Stimulated activated CD4-positive, alpha-beta T cell treated with anti-CD3 and anti-CD28 coated beads, Interleukin-4, amount 100 ng/mL, for 24 hours (primary cell): ENCODE measurements at regions not wholly inside any gene's neighbourhood (a gene's known extent, or its start where the extent isn't known, plus 50 kb on each side); places are given as distances from the start of the nearest gene placed in this dataset.
"Not testable (repeated sequence)": the region's sequence is repeated elsewhere in the genome, so short reads cannot be mapped to it uniquely, and the experiment has no call there.

Source experiments
- DNase-seq: peaks from one replicate; pipeline ENCODE4 v3.0.0-alpha.2; 2020

- DNase-seq = peak; percentile 8
Measured at GRCh38 chr2:215793747-215794595, 219.4 kb downstream of the MREG start.

- DNase-seq = no peak
Measured at GRCh38 chr2:215791481-215791937, 221.8 kb downstream of the MREG start.

GRCh38 chr2:215790523-215791421 is 222.6 kb downstream of the MREG start:
- no peak for DNase-seq

- no peak for DNase-seq
Measured at GRCh38 chr2:215787565-215788178, 225.7 kb downstream of the MREG start.

- DNase-seq = no peak
Measured at GRCh38 chr2:215787025-215787424, 226.3 kb downstream of the MREG start.

GRCh38 chr2:215784371-215784783 is 229.0 kb downstream of the MREG start:
- DNase-seq = no peak

- DNase-seq = not testable (repeated sequence)
Measured at GRCh38 chr2:215783640-215784039, 229.7 kb downstream of the MREG start.

GRCh38 chr2:215782965-215783364 is 230.4 kb downstream of the MREG start:
- DNase-seq = no peak

GRCh38 chr2:215782295-215782694 is 231.1 kb downstream of the MREG start:
- DNase-seq = no peak

GRCh38 chr2:215780907-215781685 is 232.3 kb downstream of the MREG start:
- no peak for DNase-seq

- no peak for DNase-seq
Measured at GRCh38 chr2:215780313-215780712, 233.0 kb downstream of the MREG start.

GRCh38 chr2:215779912-215780311 is 233.4 kb downstream of the MREG start:
- no peak for DNase-seq

- no peak for DNase-seq
Measured at GRCh38 chr2:215777465-215778044, 235.8 kb downstream of the MREG start.

- DNase-seq = no peak
Measured at GRCh38 chr2:215775106-215775505, 238.2 kb downstream of the MREG start.

- no peak for DNase-seq
Measured at GRCh38 chr2:215773728-215774127, 239.6 kb downstream of the MREG start.

- no peak for DNase-seq
Measured at GRCh38 chr2:215772634-215773563, 240.5 kb downstream of the MREG start.

GRCh38 chr2:215772003-215772402 is 241.3 kb downstream of the MREG start:
- no peak for DNase-seq

- DNase-seq = no peak
Measured at GRCh38 chr2:215771241-215771640, 242.1 kb downstream of the MREG start.

GRCh38 chr2:215770668-215771067 is 242.7 kb downstream of the MREG start:
- no peak for DNase-seq

- no peak for DNase-seq
Measured at GRCh38 chr2:215769246-215769645, 244.1 kb downstream of the MREG start.

GRCh38 chr2:215767625-215768024 is 245.7 kb downstream of the MREG start:
- no peak for DNase-seq
